Activated CD4-positive, alpha-beta T cell treated with anti-CD3 and anti-CD28 coated beads, Interleukin-2, amount 50 U/mL, for 4 hours (primary cell): ENCODE measurements at regions not wholly inside any gene's neighbourhood (a gene's known extent, or its start where the extent isn't known, plus 50 kb on each side); places are given as distances from the start of the nearest gene placed in this dataset.
A peak's percentile ranks its signal among the peaks of the same experiment; 100 is the strongest.

ENCODE experiments used
- DNase-seq, 2 experiments: peaks; one replicate each; pipeline ENCODE4 v3.0.0-alpha.2; 2020

- DNase-seq = no peak
Measured at GRCh38 chr19:30222992-30223865, 149.0 kb upstream of the ZNF536 start.

- DNase-seq = no peak
Measured at GRCh38 chr19:30223866-30224688, 148.1 kb upstream of the ZNF536 start.

- DNase-seq = no peak
Measured at GRCh38 chr19:30224689-30225606, 147.2 kb upstream of the ZNF536 start.

GRCh38 chr19:30225676-30226463, 146.3 kb upstream of the ZNF536 start:
- DNase-seq = no peak

GRCh38 chr19:30226464-30227011, 145.6 kb upstream of the ZNF536 start:
- no peak for DNase-seq

- DNase-seq = no peak
Measured at GRCh38 chr19:30227012-30227621, 145.1 kb upstream of the ZNF536 start.

GRCh38 chr19:30227661-30228112, 144.5 kb upstream of the ZNF536 start:
- peak in 1 of 2 experiments; percentile 9 for DNase-seq

GRCh38 chr19:30228113-30228834, 143.9 kb upstream of the ZNF536 start:
- DNase-seq = no peak

GRCh38 chr19:30228835-30229524, 143.2 kb upstream of the ZNF536 start:
- no peak for DNase-seq

GRCh38 chr19:30229525-30230174, 142.5 kb upstream of the ZNF536 start:
- no peak for DNase-seq

GRCh38 chr19:30231408-30232318, 140.5 kb upstream of the ZNF536 start:
- no peak for DNase-seq

GRCh38 chr19:30233375-30233774, 138.8 kb upstream of the ZNF536 start:
- no peak for DNase-seq

GRCh38 chr19:30235946-30236345, 136.2 kb upstream of the ZNF536 start:
- DNase-seq = no peak

GRCh38 chr19:30236587-30236986, 135.6 kb upstream of the ZNF536 start:
- DNase-seq = no peak

GRCh38 chr19:30237140-30237539, 135.0 kb upstream of the ZNF536 start:
- no peak for DNase-seq

- no peak for DNase-seq
Measured at GRCh38 chr19:30240904-30241695, 131.1 kb upstream of the ZNF536 start.

GRCh38 chr19:30244533-30244932, 127.7 kb upstream of the ZNF536 start:
- DNase-seq = no peak
